Uterus (tissue), 3 donors: ENCODE measurements at regions not wholly inside any gene's neighbourhood (a gene's known extent, or its start where the extent isn't known, plus 50 kb on each side); places are given as distances from the start of the nearest gene placed in this dataset. TPM values are rescaled to one million over a fixed set of nuclear protein-coding genes. Genes with fewer than 3 reads are reported as not detected.
"Not testable (repeated sequence)": the region's sequence is repeated elsewhere in the genome, so short reads cannot be mapped to it uniquely, and the experiment has no call there.

Source experiments
- DNase-seq, 2 donors: peaks; one replicate each; pipeline ENCODE4 v3.0.0-alpha.2; 2019 to 2020
- H3K27ac ChIP-seq, 2 donors: fragments of 200-600 bp; sonication (generic); 1 replicate in 1 of 2; 2 replicates in 1 of 2; pipeline ENCODE4 v1.5.1; 2016 to 2018
- H3K27me3 ChIP-seq, 2 donors: fragments of 200-600 bp; sonication (generic); one replicate each; pipeline ENCODE4 v1.5.1; 2018 to 2019; ENCODE audit warnings: control low read depth in 1 of 2
- H3K36me3 ChIP-seq, 2 donors: fragments of 200-600 bp; sonication (generic); one replicate each; pipeline ENCODE4 v1.5.1; 2019; ENCODE audit warnings: control low read depth in 1 of 2
- H3K4me1 ChIP-seq, 2 donors: fragments of 200-600 bp; sonication (generic); one replicate each; pipeline ENCODE4 v1.5.1; 2018 to 2019; ENCODE audit warnings: control low read depth in 1 of 2
- H3K4me3 ChIP-seq, 2 donors: fragments of 200-600 bp; sonication (generic); 1 replicate in 1 of 2; 2 replicates in 1 of 2; pipeline ENCODE4 v1.5.1; 2018 to 2019; ENCODE audit warnings: mild to moderate bottlenecking in 1 of 2
- H3K9me3 ChIP-seq, 2 donors: fragments of 200-600 bp; sonication (generic); one replicate each; pipeline ENCODE4 v1.5.1; 2019; ENCODE audit warnings: control low read depth in 1 of 2
- POLR2A ChIP-seq, 2 donors: fragments of 450-650 bp; IDR thresholded peaks; one replicate each; pipeline ENCODE4 v1.6.1; 2016; ENCODE audit warnings: antibody characterized with exemption in 2 of 2, mild to moderate bottlenecking in 1 of 2, moderate library complexity in 1 of 2
- intact Hi-C: fragments of 100-400 bp; cut with DNase I; formaldehyde crosslinking; loops from one replicate; pipeline ENCODE4 v1.15.1; 2023; ENCODE audit warnings: low total_unique reads
- small RNA-seq: library from RNA; depleted of rRNA; stranded (forward); fragments of <200 nt; gene quantifications from one replicate; pipeline ENCODE3, GENCODE V24; 2016
- TF ChIP-seq, protein P1 (sequence below), 4 experiments: fragments of 200-600 bp in 2 of 4; fragments of 450-650 bp in 2 of 4; sonication (generic) in 2 of 4; IDR thresholded peaks; one replicate each; pipeline ENCODE4 v1.5.1; 2016 to 2019; ENCODE audit warnings: antibody characterized with exemption in 4 of 4, mild to moderate bottlenecking in 2 of 4, moderate library complexity in 1 of 4
- donor health status: DM: yes; HTN: yes; CAD: no.

DNA sequence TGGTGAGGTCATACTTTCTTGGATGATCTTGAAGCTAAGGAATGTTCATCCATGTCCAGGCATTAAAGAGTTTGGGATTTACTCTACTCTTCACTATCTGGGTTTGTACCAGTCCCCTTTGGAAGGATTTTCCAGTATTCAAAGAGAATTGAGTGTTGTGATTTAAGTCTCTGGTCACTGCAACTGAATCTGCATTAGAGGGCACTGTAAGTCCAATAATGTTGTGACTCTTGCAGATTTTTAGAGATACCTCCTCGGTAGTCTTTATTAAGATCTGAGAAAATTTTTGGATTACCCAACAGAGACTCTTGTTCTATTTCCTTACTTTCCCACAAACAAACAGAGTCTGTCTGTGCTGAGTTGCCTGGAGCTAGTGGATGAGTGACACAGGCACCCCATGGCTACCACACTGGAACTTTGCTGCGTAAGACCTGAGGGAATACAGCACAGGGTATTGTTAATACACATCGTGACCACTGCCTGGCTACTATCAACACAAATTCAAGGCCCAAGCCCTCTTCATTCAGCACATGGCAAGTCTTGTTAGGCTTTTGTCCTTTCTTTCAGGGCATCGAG lies 357.1 kb upstream of the KLHL4 start:
- Histone ChIP-seq H3K27me3 (peaks cover 0 to 5% of the 10 kb centered on the region in 2 donors), H3K27ac (no peak overlapping the region), H3K4me1 (no peaks in the 10 kb centered on the region), H3K4me3 (no peak overlapping the region), H3K9me3 (no peaks in the 10 kb centered on the region), H3K36me3 (no peaks in the 10 kb centered on the region)
- TF ChIP-seq, protein P1, sequence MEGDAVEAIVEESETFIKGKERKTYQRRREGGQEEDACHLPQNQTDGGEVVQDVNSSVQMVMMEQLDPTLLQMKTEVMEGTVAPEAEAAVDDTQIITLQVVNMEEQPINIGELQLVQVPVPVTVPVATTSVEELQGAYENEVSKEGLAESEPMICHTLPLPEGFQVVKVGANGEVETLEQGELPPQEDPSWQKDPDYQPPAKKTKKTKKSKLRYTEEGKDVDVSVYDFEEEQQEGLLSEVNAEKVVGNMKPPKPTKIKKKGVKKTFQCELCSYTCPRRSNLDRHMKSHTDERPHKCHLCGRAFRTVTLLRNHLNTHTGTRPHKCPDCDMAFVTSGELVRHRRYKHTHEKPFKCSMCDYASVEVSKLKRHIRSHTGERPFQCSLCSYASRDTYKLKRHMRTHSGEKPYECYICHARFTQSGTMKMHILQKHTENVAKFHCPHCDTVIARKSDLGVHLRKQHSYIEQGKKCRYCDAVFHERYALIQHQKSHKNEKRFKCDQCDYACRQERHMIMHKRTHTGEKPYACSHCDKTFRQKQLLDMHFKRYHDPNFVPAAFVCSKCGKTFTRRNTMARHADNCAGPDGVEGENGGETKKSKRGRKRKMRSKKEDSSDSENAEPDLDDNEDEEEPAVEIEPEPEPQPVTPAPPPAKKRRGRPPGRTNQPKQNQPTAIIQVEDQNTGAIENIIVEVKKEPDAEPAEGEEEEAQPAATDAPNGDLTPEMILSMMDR (IDR thresholded peaks at IDR 0.05), result no peak
- TF ChIP-seq POLR2A (IDR thresholded peaks at IDR 0.05), result no peak
- DNase-seq, result no peak
- intact Hi-C loops, result no loop called here

DNA sequence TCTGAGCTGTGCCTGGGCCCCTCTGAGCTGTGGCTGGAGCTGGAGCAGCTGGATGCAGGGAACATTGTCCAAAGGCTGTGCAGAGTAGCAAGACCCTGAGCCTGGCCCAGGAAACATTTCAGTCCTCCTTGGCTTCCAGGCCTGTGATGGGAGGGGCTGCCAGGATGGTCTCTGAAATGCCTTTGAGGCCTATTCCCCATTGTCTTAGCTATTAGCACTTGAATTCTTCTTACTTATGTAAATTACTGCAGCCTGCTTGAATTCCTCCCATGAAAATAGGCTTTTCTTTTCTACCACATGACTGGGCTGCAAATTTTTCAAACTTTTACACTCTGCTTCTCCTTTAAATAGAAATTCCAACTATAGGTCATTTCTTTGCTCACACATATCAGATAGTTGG lies 349.8 kb upstream of the KLHL4 start:
- Histone ChIP-seq H3K27me3 (no peaks in the 10 kb centered on the region), H3K4me1 (no peaks in the 10 kb centered on the region), H3K9me3 (no peaks in the 10 kb centered on the region), H3K36me3 (no peaks in the 10 kb centered on the region), H3K4me3 (no peak overlapping the region), H3K27ac (no peak overlapping the region)
- intact Hi-C loops, result no loop called here
- no peak for TF ChIP-seq POLR2A (IDR thresholded peaks at IDR 0.05)
- TF ChIP-seq, protein P1 (IDR thresholded peaks at IDR 0.05), result no peak
- no peak for DNase-seq

DNA sequence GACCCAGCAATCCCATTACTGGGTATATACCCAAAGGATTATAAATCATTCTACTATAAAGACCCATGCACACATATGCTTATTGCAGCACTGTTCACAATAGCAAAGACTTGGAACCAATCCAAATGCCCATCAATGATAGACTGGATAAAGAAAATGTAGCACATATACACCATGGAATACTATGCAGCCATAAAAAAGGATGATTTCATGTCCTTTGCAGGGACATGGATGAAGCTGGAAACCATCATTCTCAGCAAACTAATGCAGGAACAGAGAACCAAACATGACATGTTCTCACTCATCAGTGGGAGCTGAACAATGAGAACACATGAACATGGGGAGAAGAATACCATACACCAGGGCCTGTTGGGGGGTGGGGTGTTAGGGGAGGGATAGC lies 339.6 kb upstream of the KLHL4 start:
- H3K36me3 ChIP-seq, DNase-seq, H3K27ac ChIP-seq, intact Hi-C loops, H3K4me3 ChIP-seq, H3K4me1 ChIP-seq, H3K27me3 ChIP-seq, H3K9me3 ChIP-seq: not testable (repeated sequence)

Small RNA genes lying in the stretch of these regions (small RNA-seq; reads per million reads assigned to genes)
- not detected for gene RF00279
- gene Z82210.1, result not detected
